ENCODE measurements at regions not wholly inside any gene's neighbourhood (a gene's known extent, or its start where the extent isn't known, plus 50 kb on each side); places are given as distances from the start of the nearest gene placed in this dataset.

GRCh38 chr12:40566271-40566670, 126.0 kb upstream of the CNTN1 start:
- no peak for TF ChIP-seq CTCF (IDR thresholded peaks at IDR 0.05; ENCODE audit: low read depth, low read length)
- no peak overlapping the region for H3K4me3 ChIP-seq (ENCODE audit: low read depth, low read length)

- TF ChIP-seq CTCF (IDR thresholded peaks at IDR 0.05; ENCODE audit: low read depth, low read length): no peak
- H3K4me3 ChIP-seq (ENCODE audit: low read depth, low read length): no peak overlapping the region
Observed at GRCh38 chr12:40569626-40570179, 122.5 kb upstream of the CNTN1 start.

- no peak overlapping the region for H3K4me3 ChIP-seq (ENCODE audit: low read depth, low read length)
- no peak for TF ChIP-seq CTCF (IDR thresholded peaks at IDR 0.05; ENCODE audit: low read depth, low read length)
Observed at GRCh38 chr12:40573024-40573423, 119.2 kb upstream of the CNTN1 start.

GRCh38 chr12:40575987-40576386, 116.3 kb upstream of the CNTN1 start:
- no peak for TF ChIP-seq CTCF (IDR thresholded peaks at IDR 0.05; ENCODE audit: low read depth, low read length)

GRCh38 chr12:40577834-40578233, 114.4 kb upstream of the CNTN1 start:
- no peak overlapping the region for H3K4me3 ChIP-seq (ENCODE audit: low read depth, low read length)
- TF ChIP-seq CTCF (IDR thresholded peaks at IDR 0.05; ENCODE audit: low read depth, low read length): no peak

More at GRCh38 chr12:40575987-40576386, 116.3 kb upstream of the CNTN1 start:
- no peak overlapping the region for H3K4me3 ChIP-seq (ENCODE audit: low read depth, low read length)

- TF ChIP-seq CTCF (IDR thresholded peaks at IDR 0.05; ENCODE audit: low read depth, low read length): no peak
- H3K4me3 ChIP-seq (ENCODE audit: low read depth, low read length): no peak overlapping the region
Observed at GRCh38 chr12:40579687-40580086, 112.6 kb upstream of the CNTN1 start.

GRCh38 chr12:40580346-40580745, 111.9 kb upstream of the CNTN1 start:
- no peak overlapping the region for H3K4me3 ChIP-seq (ENCODE audit: low read depth, low read length)
- TF ChIP-seq CTCF (IDR thresholded peaks at IDR 0.05; ENCODE audit: low read depth, low read length): no peak
